ENCODE measurements at regions not wholly inside any gene's neighbourhood (a gene's known extent, or its start where the extent isn't known, plus 50 kb on each side); places are given as distances from the start of the nearest gene placed in this dataset.

GRCh38 chr3:176286476-176287085 lies 910.7 kb downstream of the TBL1XR1 start:
- no peaks in the 10 kb centered on the region for H3K27me3 ChIP-seq (replicated peaks; ENCODE audit: insufficient read depth, low read depth, low read length, poor library complexity)
- no TSS peak for BruUV-seq (replicated peaks)
- no peaks in the 10 kb centered on the region for H3K9me3 ChIP-seq (ENCODE audit: low read depth, low read length, poor library complexity, severe bottlenecking)
- H3K4me3 ChIP-seq (ENCODE audit: low read depth, low read length, poor library complexity, severe bottlenecking) = no peak overlapping the region
- POLR2A ChIA-PET (ENCODE audit: low non-redundant PET) = no interaction called here
- intact Hi-C loops (cut with micrococcal nuclease; ENCODE audit: unreplicated experiment) = no loop called here
- CTCF ChIA-PET = no interaction called here
- H3K4me1 ChIP-seq (ENCODE audit: insufficient read depth, low read length, poor library complexity, severe bottlenecking) = no peaks in the 10 kb centered on the region
- no peak for DNase-seq (ENCODE audit: low spot score)
- TF ChIP-seq CTCF (conservative IDR thresholded peaks at IDR 0.05; ENCODE audit: low read depth, low read length) = no peak
- no peak for TF ChIP-seq EZH2 (IDR thresholded peaks at IDR 0.05; ENCODE audit: borderline replicate concordance, low read depth, low read length, poor library complexity, severe bottlenecking)
- no peak overlapping the region for H3K27ac ChIP-seq (ENCODE audit: low read depth, low read length, poor library complexity, severe bottlenecking)
- H3K36me3 ChIP-seq (ENCODE audit: insufficient read depth, low read length, poor library complexity, severe bottlenecking) = no peaks in the 10 kb centered on the region

- H3K4me1 ChIP-seq (ENCODE audit: insufficient read depth, low read length, poor library complexity, severe bottlenecking) = no peaks in the 10 kb centered on the region
- no peak for TF ChIP-seq CTCF (conservative IDR thresholded peaks at IDR 0.05; ENCODE audit: low read depth, low read length)
- no peak overlapping the region for H3K4me3 ChIP-seq (ENCODE audit: low read depth, low read length, poor library complexity, severe bottlenecking)
- no peak for DNase-seq (ENCODE audit: low spot score)
- H3K36me3 ChIP-seq (ENCODE audit: insufficient read depth, low read length, poor library complexity, severe bottlenecking) = no peaks in the 10 kb centered on the region
- intact Hi-C loops (cut with micrococcal nuclease; ENCODE audit: unreplicated experiment) = no loop called here
- no peak overlapping the region for H3K27ac ChIP-seq (ENCODE audit: low read depth, low read length, poor library complexity, severe bottlenecking)
- no peaks in the 10 kb centered on the region for H3K27me3 ChIP-seq (replicated peaks; ENCODE audit: insufficient read depth, low read depth, low read length, poor library complexity)
- ChIA-PET POLR2A (ENCODE audit: low non-redundant PET) (no interaction called here), CTCF (no interaction called here)
- H3K9me3 ChIP-seq (ENCODE audit: low read depth, low read length, poor library complexity, severe bottlenecking) = no peaks in the 10 kb centered on the region
- BruUV-seq (replicated peaks) = no TSS peak
These were observed 921.7 kb downstream of the TBL1XR1 start for GRCh38 chr3:176275538-176275937.

GRCh38 chr3:176275113-176275512 lies 922.2 kb downstream of the TBL1XR1 start:
- intact Hi-C loops (cut with micrococcal nuclease; ENCODE audit: unreplicated experiment) = no loop called here
- no peak overlapping the region for H3K4me3 ChIP-seq (ENCODE audit: low read depth, low read length, poor library complexity, severe bottlenecking)
- H3K27ac ChIP-seq (ENCODE audit: low read depth, low read length, poor library complexity, severe bottlenecking) = no peak overlapping the region
- ChIA-PET CTCF (no interaction called here), POLR2A (ENCODE audit: low non-redundant PET) (no interaction called here)
- no peak for DNase-seq (ENCODE audit: low spot score)
- no peaks in the 10 kb centered on the region for H3K4me1 ChIP-seq (ENCODE audit: insufficient read depth, low read length, poor library complexity, severe bottlenecking)
- TF ChIP-seq CTCF (conservative IDR thresholded peaks at IDR 0.05; ENCODE audit: low read depth, low read length) = no peak
- TF ChIP-seq EZH2 (IDR thresholded peaks at IDR 0.05; ENCODE audit: borderline replicate concordance, low read depth, low read length, poor library complexity, severe bottlenecking) = no peak
- BruUV-seq (replicated peaks) = no TSS peak
- H3K36me3 ChIP-seq (ENCODE audit: insufficient read depth, low read length, poor library complexity, severe bottlenecking) = no peaks in the 10 kb centered on the region
- H3K9me3 ChIP-seq (ENCODE audit: low read depth, low read length, poor library complexity, severe bottlenecking) = no peaks in the 10 kb centered on the region
- no peaks in the 10 kb centered on the region for H3K27me3 ChIP-seq (replicated peaks; ENCODE audit: insufficient read depth, low read depth, low read length, poor library complexity)
